OCI-LY7 (cell line): ENCODE measurements at regions not wholly inside any gene's neighbourhood (a gene's known extent, or its start where the extent isn't known, plus 50 kb on each side); places are given as distances from the start of the nearest gene placed in this dataset.

Experiments used
- EZH2phosphoT487 ChIP-seq: fragments of 200-600 bp; sonication (generic); IDR thresholded peaks from 2 replicates; pipeline ENCODE4 v1.6.1; 2018; ENCODE audit warnings: low read depth, borderline replicate concordance, mild to moderate bottlenecking, mixed run types, antibody characterized with exemption, low read length, moderate library complexity, mixed read lengths
- TF ChIP-seq, protein P1 (sequence below): fragments of 200-600 bp; sonication (generic); conservative IDR thresholded peaks from 2 replicates; pipeline ENCODE4 v1.5.1; 2014; ENCODE audit warnings: mild to moderate bottlenecking, antibody characterized with exemption, low read length, moderate library complexity, mixed read lengths

DNA sequence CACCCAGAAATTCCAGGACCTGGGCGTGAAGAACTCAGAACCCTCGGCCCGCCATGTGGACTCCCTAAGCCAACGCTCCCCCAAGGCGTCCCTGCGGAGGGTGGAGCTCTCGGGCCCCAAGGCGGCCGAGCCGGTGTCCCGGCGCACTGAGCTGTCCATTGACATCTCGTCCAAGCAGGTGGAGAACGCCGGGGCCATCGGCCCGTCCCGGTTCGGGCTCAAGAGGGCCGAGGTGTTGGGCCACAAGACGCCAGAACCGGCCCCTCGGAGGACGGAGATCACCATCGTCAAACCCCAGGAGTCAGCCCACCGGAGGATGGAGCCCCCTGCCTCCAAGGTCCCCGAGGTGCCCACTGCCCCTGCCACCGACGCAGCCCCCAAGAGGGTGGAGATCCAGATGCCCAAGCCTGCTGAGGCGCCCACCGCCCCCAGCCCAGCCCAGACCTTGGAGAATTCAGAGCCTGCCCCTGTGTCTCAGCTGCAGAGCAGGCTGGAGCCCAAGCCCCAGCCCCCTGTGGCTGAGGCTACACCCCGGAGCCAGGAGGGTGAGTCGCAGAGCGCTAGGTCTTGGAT is 261.5 kb downstream of the SEC14L1 start:
- TF ChIP-seq, protein P1, sequence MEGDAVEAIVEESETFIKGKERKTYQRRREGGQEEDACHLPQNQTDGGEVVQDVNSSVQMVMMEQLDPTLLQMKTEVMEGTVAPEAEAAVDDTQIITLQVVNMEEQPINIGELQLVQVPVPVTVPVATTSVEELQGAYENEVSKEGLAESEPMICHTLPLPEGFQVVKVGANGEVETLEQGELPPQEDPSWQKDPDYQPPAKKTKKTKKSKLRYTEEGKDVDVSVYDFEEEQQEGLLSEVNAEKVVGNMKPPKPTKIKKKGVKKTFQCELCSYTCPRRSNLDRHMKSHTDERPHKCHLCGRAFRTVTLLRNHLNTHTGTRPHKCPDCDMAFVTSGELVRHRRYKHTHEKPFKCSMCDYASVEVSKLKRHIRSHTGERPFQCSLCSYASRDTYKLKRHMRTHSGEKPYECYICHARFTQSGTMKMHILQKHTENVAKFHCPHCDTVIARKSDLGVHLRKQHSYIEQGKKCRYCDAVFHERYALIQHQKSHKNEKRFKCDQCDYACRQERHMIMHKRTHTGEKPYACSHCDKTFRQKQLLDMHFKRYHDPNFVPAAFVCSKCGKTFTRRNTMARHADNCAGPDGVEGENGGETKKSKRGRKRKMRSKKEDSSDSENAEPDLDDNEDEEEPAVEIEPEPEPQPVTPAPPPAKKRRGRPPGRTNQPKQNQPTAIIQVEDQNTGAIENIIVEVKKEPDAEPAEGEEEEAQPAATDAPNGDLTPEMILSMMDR = no peak
- TF ChIP-seq EZH2phosphoT487 = no peak
